Activated CD8-positive, alpha-beta memory T cell treated with anti-CD3 and anti-CD28 coated beads for 24 hours (primary cell): ENCODE measurements at regions not wholly inside any gene's neighbourhood (a gene's known extent, or its start where the extent isn't known, plus 50 kb on each side); places are given as distances from the start of the nearest gene placed in this dataset.

Experiments
- DNase-seq: peaks from one replicate; pipeline ENCODE4 v3.0.0-alpha.2; 2020

GRCh38 chr4:181581983-181582382 is 661.2 kb upstream of the TENM3 start:
- DNase-seq, result no peak

DNA sequence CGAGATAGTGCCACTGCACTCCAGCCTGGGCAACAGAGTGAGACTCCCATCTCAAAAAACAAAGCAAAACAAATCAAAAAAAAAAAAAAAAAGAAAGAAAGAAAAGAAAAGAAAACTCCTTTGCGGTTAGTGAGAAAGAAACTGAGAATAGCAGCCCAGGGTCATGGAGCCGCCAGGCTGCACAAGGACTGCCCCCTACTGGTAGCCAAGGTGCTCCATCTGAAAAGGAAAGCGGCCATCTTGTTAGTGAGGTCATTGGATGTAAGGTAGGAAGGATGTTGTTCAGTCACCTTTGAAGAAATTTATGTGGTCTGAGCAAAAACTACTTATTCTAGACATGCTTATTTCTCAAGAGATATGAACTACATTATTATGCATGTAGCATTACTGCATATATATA is 660.6 kb upstream of the TENM3 start:
- no peak for DNase-seq

GRCh38 chr4:181588733-181589302 is 654.4 kb upstream of the TENM3 start:
- no peak for DNase-seq

DNA sequence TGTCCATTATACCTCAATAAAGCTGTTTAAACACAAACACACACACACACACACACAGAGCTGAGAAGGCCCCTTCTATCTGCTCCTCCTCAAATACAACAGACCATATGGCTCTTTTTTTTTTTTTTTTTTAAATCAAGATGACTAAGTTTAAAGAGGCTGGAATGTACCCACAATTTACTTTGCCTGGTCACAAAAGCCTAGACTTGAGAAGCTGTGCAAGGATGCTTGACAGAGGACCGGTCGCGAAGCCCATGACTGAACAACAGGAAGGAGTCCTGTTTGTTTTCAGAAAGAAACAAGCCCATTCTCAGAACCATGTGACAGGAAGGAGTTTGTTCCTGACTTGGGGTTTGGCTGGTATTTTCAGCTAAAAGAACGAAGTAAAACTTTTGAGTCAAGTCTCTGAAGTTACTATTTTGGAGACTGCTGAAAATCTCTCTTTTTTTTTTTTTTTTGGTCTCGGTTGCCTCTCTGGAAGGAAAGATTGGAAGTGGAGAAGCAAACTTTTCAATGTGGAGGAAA is 650.9 kb upstream of the TENM3 start:
- DNase-seq, result no peak

- no peak for DNase-seq
Measured at GRCh38 chr4:181593703-181594102, 649.5 kb upstream of the TENM3 start.

- DNase-seq, result no peak
Measured at GRCh38 chr4:181594188-181594587, 649.0 kb upstream of the TENM3 start.

DNA sequence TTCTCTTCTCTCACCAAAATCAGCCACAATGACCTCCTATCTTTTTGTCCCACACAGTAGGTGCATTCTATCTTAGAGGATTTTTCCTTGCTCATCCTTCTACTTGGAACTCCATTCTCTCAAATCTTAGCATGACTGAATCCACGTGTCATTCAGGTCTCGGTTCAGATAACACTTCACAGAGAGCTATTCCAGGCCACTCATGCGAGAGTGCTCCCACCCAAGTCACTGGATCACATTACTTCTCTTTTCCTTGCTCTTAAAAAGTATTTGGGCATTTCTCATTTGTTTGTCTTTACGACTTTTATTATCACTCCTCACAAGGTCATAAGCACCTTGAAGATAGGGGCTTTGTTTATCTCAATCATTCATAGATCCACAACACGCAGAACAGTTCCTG is 647.5 kb upstream of the TENM3 start:
- DNase-seq, result no peak

DNA sequence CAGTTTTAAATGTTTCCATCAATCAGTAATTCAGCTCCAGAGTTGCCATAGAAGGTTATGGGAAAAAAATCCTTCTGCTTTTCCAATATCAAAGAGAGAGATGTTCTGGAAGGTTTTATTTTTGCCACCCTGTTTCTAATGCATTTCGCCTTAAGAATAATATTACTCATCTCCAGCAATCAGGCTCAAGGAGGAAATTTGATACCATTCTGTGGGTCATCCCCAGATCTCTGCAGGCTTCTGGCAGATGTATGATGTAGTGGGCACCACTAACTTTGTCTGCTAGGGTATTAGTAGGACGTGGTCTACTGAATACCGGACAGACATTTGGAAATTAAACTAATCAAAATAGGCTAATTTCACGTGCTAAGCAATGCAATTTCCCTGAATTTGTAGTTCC is 645.4 kb upstream of the TENM3 start:
- DNase-seq, result no peak

DNA sequence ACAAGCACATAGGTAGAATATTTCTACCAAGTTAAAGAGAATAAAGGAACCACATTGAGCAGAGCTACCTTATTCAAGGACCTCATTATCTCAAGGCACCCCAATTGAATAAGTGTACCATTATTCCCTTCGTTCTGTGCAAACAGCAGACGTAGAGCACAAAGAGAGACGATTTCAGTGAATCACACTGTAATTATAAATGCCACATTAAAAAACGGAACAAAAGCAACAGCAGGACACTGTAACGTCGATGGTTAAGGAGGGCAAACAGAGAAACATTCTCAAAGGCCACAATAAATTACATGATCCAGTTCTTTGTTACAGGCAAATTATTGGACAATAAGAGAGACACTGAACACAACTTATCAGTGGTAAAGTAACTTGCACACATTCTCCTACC is 644.1 kb upstream of the TENM3 start:
- no peak for DNase-seq

DNA sequence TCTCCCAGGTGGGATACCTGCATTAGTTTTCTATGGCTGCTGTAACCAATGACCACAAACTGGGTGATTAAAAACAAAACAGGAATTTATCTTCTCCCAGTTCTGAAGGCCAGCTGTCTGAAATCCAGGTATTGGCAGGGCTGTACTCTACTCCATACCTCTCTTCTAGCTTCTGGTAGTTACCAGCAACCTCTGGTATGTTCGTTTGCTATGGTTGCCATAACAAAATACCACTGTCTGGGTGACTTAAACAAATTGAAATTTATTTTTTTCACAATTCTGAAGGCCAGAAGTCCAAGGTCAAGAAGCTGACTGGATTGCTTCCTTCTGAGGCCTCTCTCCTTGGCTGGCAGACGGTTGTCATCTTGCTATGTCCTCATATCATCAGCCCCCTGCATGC is 642.1 kb upstream of the TENM3 start:
- DNase-seq, result no peak

DNA sequence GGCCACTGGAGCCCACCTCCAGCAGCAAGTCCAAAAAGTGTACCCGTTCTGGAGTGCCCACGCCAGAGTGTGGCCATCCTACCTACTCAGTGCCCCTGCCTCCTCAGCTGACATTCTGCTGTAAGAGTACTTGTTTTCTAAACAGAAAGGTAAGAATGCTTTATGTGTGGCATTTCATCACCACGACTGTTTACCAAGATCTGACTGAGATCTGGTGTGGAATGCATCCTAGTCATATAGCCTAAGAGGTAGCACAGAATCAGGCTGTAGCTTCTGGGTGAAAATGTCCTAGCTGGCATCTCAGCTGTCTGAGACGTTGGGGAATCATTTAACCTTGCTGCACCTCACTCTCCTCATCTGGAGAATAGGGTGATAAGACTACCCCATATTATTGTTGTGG is 638.7 kb upstream of the TENM3 start:
- DNase-seq, result no peak

GRCh38 chr4:181606300-181606699 is 636.9 kb upstream of the TENM3 start:
- DNase-seq, result no peak

- DNase-seq, result no peak
Measured at GRCh38 chr4:181608181-181608580, 635.0 kb upstream of the TENM3 start.

GRCh38 chr4:181611033-181611711 is 632.0 kb upstream of the TENM3 start:
- no peak for DNase-seq

- DNase-seq, result no peak
Measured at GRCh38 chr4:181611946-181612600, 631.1 kb upstream of the TENM3 start.

DNA sequence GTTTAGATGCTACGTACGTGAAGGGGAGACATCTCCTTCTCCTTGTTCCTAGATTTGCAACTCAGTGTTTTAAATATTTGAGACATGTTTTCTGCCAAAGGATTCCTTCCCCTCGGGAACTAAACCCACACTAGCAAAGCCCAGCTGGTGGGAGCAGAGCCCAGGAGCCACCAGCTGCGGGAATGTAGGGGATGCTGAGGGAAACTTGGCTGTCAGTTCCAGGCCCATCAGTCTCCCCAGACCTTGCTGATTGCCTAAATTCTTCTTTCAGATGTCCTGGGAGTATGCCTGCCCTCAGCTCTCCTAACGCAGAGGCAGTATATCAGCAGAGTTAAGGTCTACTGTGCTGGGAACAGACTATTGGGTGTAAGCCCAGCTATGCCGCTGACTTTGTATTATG is 630.0 kb upstream of the TENM3 start:
- DNase-seq, result no peak

DNA sequence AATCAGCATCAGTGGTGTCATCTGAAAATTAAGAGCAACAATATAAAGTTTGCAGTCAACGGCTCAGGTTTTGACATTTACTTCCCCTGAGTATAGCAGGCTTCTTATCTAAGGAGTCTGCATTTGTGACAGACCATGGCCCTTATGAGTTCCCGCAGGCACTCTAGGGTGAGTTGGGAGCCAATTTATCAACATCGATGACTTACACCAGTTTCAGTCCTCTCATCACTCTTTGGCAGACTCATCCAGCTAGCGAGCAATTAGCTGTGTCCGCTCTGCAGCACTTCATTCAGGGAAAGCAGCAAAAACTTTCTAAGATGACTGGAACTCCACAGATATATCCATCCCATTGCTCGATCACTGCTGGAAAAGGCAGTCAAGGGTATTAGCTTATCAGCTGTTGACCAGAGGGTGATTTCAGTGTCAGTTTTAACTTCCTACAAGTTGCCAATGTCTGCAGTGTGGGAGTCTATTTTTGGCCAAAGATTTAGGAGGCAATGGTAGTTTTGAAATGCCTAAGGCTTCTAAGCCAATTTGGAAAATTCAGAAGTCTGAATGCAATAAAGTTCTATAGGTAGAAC is 625.1 kb upstream of the TENM3 start:
- no peak for DNase-seq

- no peak for DNase-seq
Measured at GRCh38 chr4:181618896-181619295, 624.3 kb upstream of the TENM3 start.

DNA sequence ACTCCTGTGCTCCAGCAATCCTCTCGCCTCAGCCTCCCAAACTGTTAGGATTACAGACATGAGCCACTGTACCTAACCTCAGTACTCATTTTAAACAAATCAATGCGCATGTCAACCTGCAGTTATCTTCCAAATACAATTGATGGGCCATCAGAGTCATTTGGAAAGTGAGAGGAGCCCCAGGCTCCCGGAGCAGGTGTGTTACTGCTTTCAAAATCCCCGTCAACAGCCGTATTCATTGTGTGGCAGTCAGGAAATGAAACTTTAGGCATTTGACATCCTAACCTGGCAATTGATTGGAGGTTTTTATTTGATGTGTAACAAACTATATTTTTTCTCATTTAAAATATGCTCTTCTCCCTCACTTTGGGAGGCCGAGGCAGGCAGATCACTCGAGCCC is 623.6 kb upstream of the TENM3 start:
- DNase-seq, result no peak

DNA sequence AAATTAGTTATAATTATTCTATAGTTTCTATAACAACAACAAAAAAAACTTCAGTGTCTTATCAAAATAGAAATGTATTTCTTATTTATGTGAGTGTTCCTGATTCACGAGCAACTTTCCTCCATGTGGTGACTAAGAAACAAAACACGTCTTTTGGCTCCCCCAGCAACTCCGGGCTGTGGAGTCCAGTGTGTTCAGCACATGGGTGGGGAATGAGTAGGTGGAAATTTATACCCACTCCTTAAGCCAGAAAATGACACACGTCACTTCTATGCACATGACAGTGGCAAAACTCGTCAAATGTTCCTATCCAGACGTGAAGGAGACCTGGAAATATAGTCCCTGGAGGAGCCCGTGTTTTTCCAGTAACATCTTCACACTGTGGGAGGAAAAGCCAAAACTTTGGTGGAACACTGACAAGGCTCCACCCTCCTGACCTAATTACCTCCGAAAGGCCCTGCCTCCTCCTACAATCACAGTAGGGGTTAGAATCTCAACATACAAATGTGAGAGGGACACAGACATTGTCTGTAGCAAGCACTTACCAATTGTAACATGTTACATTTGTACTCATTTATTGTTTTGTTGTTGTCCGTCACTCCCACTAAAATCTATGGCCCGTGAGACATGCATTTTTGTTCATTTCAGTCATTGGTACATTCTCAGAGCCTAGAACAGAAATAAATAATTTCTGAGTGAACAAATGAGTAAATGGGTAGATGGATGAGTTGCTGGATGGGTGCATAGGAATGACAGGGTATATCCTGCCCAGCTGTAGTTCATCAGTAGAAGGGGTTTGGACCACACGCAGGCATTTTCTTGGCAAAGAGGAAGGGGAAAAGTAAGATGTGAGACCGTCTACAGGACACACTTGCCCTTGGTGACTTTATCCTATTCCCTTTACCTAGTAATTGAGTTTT is 605.8 kb upstream of the TENM3 start:
- DNase-seq, result no peak

GRCh38 chr4:181643466-181643865 is 599.7 kb upstream of the TENM3 start:
- DNase-seq, result no peak

- DNase-seq, result no peak
Measured at GRCh38 chr4:181645489-181645888, 597.7 kb upstream of the TENM3 start.

DNA sequence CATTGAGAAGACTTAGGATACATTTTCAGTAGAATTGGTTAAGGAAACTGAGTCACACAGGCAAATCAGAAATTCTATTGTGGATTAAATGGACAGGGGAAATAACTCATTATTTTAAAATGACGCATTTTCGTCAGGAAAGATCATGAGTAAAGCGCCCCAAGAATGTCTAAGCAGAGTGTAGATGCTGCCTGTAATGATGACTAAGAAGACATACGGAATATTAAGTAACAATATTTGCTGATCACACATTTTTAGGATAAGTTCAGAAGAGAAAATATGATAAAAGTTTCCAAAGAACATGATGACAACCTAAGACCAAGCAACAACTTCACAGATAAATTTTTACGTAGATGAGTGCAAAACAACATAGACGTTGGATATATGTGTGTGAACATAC is 596.3 kb upstream of the TENM3 start:
- no peak for DNase-seq
